Keratinocyte (primary cell): ENCODE measurements at regions not wholly inside any gene's neighbourhood (a gene's known extent, or its start where the extent isn't known, plus 50 kb on each side); places are given as distances from the start of the nearest gene placed in this dataset.
"Not testable (repeated sequence)": the region's sequence is repeated elsewhere in the genome, so short reads cannot be mapped to it uniquely, and the experiment has no call there.

Experiments used
- DNase-seq: peaks from one replicate; pipeline ENCODE4 v3.0.0-alpha.2; 2011; ENCODE audit warnings: low read depth, missing footprints, low spot score
- FAIRE-seq: peaks from 2 replicates; lab custom pipeline; 2011; peaks lifted over from hg19 to GRCh38; lab: Jason Lieb, UNC
- H2AFZ ChIP-seq: 2 replicates; pipeline ENCODE4 v1.6.0; 2012; ENCODE audit warnings: low read length, control low read depth, inconsistent platforms; ENCODE audit not compliant: control insufficient read depth
- H3K27ac ChIP-seq: 2 replicates; pipeline ENCODE4 v1.5.1; 2011; ENCODE audit warnings: low read length; ENCODE audit not compliant: control insufficient read depth, insufficient read depth
- H3K27me3 ChIP-seq: 3 replicates; pipeline ENCODE4 v1.6.0; 2011; ENCODE audit warnings: low read length; ENCODE audit not compliant: control insufficient read depth, insufficient read depth; ENCODE audit errors: extremely low read depth
- H3K36me3 ChIP-seq, 2 experiments: 2 replicates in 1 of 2; 3 replicates in 1 of 2; pipeline ENCODE4 v1.5.1; 2011; ENCODE audit warnings: low read length in 2 of 2, mild to moderate bottlenecking in 1 of 2; ENCODE audit not compliant: control insufficient read depth in 2 of 2, insufficient read depth in 2 of 2; ENCODE audit errors: extremely low read depth in 1 of 2
- H3K4me1 ChIP-seq: 3 replicates; pipeline ENCODE4 v1.5.1; 2011; ENCODE audit warnings: low read length; ENCODE audit not compliant: control insufficient read depth, insufficient read depth; ENCODE audit errors: extremely low read depth
- H3K4me2 ChIP-seq: 3 replicates; pipeline ENCODE4 v1.6.0; 2011; ENCODE audit warnings: low read depth, low read length; ENCODE audit not compliant: control insufficient read depth, insufficient read depth; ENCODE audit errors: extremely low read depth
- H3K4me3 ChIP-seq, 3 experiments: fragments of 200-600 bp in 1 of 3; sonication (generic) in 1 of 3; 2 replicates in 2 of 3; 3 replicates in 1 of 3; pipeline ENCODE4 v1.5.1; 2011 to 2016; ENCODE audit warnings: low read length in 3 of 3, mild to moderate bottlenecking in 3 of 3, control low read depth in 2 of 3, inconsistent platforms in 1 of 3, low read depth in 1 of 3, mixed read lengths in 1 of 3, mixed run types in 1 of 3, moderate library complexity in 1 of 3; ENCODE audit not compliant: control insufficient read depth in 2 of 3, insufficient read depth in 2 of 3; ENCODE audit errors: extremely low read depth in 1 of 3
- H3K79me2 ChIP-seq: 2 replicates; pipeline ENCODE4 v1.6.0; 2012; ENCODE audit warnings: low read length; ENCODE audit not compliant: control insufficient read depth, insufficient read depth
- H3K9ac ChIP-seq: 3 replicates; pipeline ENCODE4 v1.6.0; 2011; ENCODE audit warnings: low read length; ENCODE audit not compliant: control insufficient read depth, insufficient read depth; ENCODE audit errors: extremely low read depth
- H3K9me1 ChIP-seq: 3 replicates; pipeline ENCODE4 v1.6.0; 2011; ENCODE audit warnings: low read length; ENCODE audit not compliant: control insufficient read depth, insufficient read depth; ENCODE audit errors: extremely low read depth
- H3K9me3 ChIP-seq: 2 replicates; pipeline ENCODE4 v1.5.1; 2012; ENCODE audit warnings: low read depth, low read length; ENCODE audit not compliant: control insufficient read depth
- H4K20me1 ChIP-seq: 3 replicates; pipeline ENCODE4 v1.6.0; 2011; ENCODE audit warnings: low read length; ENCODE audit not compliant: control insufficient read depth, insufficient read depth; ENCODE audit errors: extremely low read depth
- EZH2 ChIP-seq: IDR thresholded peaks from one replicate; pipeline ENCODE4 v1.6.1; 2012; ENCODE audit warnings: inconsistent platforms, mild to moderate bottlenecking, low read length, moderate library complexity
- dilution Hi-C: fragments of 300-500 bp; cut with MboI; formaldehyde crosslinking; loops from one replicate; pipeline ENCODE4 v1.7.0; 2020; ENCODE audit warnings: low sequenced_read_pairs; ENCODE audit not compliant: extremely low pct_ligation_motif_present
- TF ChIP-seq, protein P1 (sequence below), 3 experiments: IDR thresholded peaks in 1 of 3; conservative IDR thresholded peaks in 1 of 3; optimal IDR thresholded peaks in 1 of 3; 2 replicates in 2 of 3; 3 replicates in 1 of 3; pipeline versions ENCODE3 to v1.5.1; 2011; ENCODE audit warnings: low read length in 3 of 3, mild to moderate bottlenecking in 3 of 3, moderate library complexity in 2 of 3, control low read depth in 1 of 3, inconsistent platforms in 1 of 3; ENCODE audit not compliant: insufficient read depth in 2 of 3; ENCODE audit errors: extremely low read depth in 1 of 3

DNA sequence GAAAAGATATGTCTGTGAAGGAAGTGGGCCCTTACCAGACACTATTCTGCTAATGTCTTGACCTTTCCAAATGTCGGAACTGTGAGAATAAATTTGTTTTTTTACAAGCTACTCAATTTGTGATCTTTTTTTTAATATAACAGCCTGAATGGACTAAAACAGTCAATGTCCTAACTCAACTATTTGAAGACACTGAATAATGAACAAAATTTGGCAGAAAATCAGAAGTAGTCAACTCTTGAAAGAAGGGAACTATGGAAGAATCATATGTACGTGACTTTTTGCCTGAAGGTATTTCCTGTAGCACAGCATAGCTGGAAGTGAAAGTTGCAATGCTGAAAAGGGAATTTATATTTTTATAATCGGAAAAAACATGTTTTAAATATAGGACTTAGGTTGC lies 351.8 kb upstream of the TFPI start:
- dilution Hi-C loops: no loop called here
- Histone ChIP-seq H3K4me2 (no peak overlapping the region), H3K9me3 (no peaks in the 10 kb centered on the region), H3K36me3 (no peaks in the 10 kb centered on the region), H3K9me1 (no peaks in the 10 kb centered on the region), H2AFZ (no peak overlapping the region), H3K4me1 (no peaks in the 10 kb centered on the region), H3K79me2 (no peaks in the 10 kb centered on the region), H3K27me3 (no peaks in the 10 kb centered on the region), H3K4me3 (no peak overlapping the region), H3K27ac (no peak overlapping the region), H4K20me1 (no peaks in the 10 kb centered on the region), H3K9ac (no peak overlapping the region)
- FAIRE-seq: no peak
- no peak for DNase-seq
- TF ChIP-seq EZH2: no peak
- TF ChIP-seq, protein P1, sequence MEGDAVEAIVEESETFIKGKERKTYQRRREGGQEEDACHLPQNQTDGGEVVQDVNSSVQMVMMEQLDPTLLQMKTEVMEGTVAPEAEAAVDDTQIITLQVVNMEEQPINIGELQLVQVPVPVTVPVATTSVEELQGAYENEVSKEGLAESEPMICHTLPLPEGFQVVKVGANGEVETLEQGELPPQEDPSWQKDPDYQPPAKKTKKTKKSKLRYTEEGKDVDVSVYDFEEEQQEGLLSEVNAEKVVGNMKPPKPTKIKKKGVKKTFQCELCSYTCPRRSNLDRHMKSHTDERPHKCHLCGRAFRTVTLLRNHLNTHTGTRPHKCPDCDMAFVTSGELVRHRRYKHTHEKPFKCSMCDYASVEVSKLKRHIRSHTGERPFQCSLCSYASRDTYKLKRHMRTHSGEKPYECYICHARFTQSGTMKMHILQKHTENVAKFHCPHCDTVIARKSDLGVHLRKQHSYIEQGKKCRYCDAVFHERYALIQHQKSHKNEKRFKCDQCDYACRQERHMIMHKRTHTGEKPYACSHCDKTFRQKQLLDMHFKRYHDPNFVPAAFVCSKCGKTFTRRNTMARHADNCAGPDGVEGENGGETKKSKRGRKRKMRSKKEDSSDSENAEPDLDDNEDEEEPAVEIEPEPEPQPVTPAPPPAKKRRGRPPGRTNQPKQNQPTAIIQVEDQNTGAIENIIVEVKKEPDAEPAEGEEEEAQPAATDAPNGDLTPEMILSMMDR (optimal IDR thresholded peaks at IDR 0.05 in 1 of 3, IDR thresholded peaks at IDR 0.05 in 1 of 3, conservative IDR thresholded peaks at IDR 0.05 in 1 of 3; ENCODE audit: extremely low read depth in 1 of 3, insufficient read depth in 2 of 3, low read length in 3 of 3): no peak

DNA sequence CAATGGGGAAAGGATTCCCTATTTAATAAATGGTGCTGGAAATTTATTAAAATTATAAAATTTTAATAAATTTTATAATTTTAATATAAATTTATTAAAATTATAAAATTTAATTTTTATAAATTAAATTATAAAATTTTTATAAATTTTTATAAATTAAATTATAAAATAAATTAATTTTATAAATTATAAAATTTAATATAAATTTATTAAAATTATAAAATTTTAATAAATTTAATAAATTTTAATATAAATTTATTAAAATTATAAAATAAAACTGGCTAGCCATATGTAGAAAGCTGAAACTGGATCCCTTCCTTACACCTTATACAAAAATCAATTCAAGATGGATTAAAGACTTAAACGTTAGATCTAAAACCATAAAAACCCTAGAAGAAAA lies 356.7 kb upstream of the TFPI start:
- FAIRE-seq, dilution Hi-C loops: not testable (repeated sequence)

DNA sequence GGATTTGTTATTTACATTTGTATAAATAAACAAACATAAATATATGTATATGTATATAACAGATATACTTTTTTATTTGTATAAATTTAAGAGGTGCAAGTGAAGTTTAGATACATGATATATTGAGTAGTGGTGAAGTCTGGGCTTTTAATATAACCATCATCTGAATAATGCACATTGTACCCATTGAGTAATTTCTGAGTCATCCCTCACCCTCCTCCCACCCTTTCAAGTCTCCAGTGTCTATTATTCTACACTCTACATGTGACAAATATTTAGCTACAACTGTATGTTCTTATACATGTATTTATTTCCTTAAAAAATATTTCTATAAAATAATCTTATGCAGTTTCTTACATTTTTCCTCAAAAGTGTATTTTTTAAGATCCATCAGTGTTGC lies 358.7 kb upstream of the TFPI start:
- no peaks in the 10 kb centered on the region for H3K9me1 ChIP-seq
- no peak for FAIRE-seq
- dilution Hi-C loops: no loop called here
- H2AFZ ChIP-seq: no peak overlapping the region
- H3K27ac ChIP-seq: no peak overlapping the region
- H3K9me3 ChIP-seq: no peaks in the 10 kb centered on the region
- no peaks in the 10 kb centered on the region for H3K79me2 ChIP-seq
- H3K27me3 ChIP-seq: no peaks in the 10 kb centered on the region
- H3K4me1 ChIP-seq: no peaks in the 10 kb centered on the region
- no peak overlapping the region for H3K4me3 ChIP-seq
- H3K36me3 ChIP-seq: no peaks in the 10 kb centered on the region
- no peaks in the 10 kb centered on the region for H4K20me1 ChIP-seq
- DNase-seq: no peak
- no peak overlapping the region for H3K9ac ChIP-seq
- no peak overlapping the region for H3K4me2 ChIP-seq
- no peak for TF ChIP-seq EZH2

More for the DNA sequence above, 356.7 kb upstream of the TFPI start:
- DNase-seq, H3K4me3 ChIP-seq, H3K79me2 ChIP-seq, H3K36me3 ChIP-seq, H3K9me3 ChIP-seq, H3K4me1 ChIP-seq, H2AFZ ChIP-seq, H4K20me1 ChIP-seq, H3K4me2 ChIP-seq, H3K27ac ChIP-seq, H3K9me1 ChIP-seq, H3K9ac ChIP-seq, H3K27me3 ChIP-seq: not testable (repeated sequence)
